D721Med (cell line): ENCODE measurements at regions not wholly inside any gene's neighbourhood (a gene's known extent, or its start where the extent isn't known, plus 50 kb on each side); places are given as distances from the start of the nearest gene placed in this dataset.
"Not testable (repeated sequence)": the region's sequence is repeated elsewhere in the genome, so short reads cannot be mapped to it uniquely, and the experiment has no call there.

ENCODE experiments used
- DNase-seq: peaks from one replicate; pipeline ENCODE4 v3.0.0; 2011; ENCODE audit warnings: low spot score; ENCODE audit not compliant: insufficient read length
- FAIRE-seq: peaks from 2 replicates; lab custom pipeline; 2011; peaks lifted over from hg19 to GRCh38; lab: Jason Lieb, UNC
- CTCF ChIP-seq: IDR thresholded peaks from 2 replicates; pipeline ENCODE4 v1.5.1; 2012; ENCODE audit warnings: mild to moderate bottlenecking, control low read depth; ENCODE audit not compliant: insufficient read depth; ENCODE audit errors: missing control alignments

GRCh38 chr2:7440977-7441376 lies 523.8 kb downstream of the RNF144A start:
- TF ChIP-seq CTCF, result no peak
- FAIRE-seq (no peak), DNase-seq (no peak)

- not testable (repeated sequence) for FAIRE-seq, DNase-seq
Observed at GRCh38 chr2:7441841-7442240, 524.6 kb downstream of the RNF144A start.

GRCh38 chr2:7444626-7445025 lies 527.4 kb downstream of the RNF144A start:
- no peak for FAIRE-seq
- TF ChIP-seq CTCF, result no peak

DNA sequence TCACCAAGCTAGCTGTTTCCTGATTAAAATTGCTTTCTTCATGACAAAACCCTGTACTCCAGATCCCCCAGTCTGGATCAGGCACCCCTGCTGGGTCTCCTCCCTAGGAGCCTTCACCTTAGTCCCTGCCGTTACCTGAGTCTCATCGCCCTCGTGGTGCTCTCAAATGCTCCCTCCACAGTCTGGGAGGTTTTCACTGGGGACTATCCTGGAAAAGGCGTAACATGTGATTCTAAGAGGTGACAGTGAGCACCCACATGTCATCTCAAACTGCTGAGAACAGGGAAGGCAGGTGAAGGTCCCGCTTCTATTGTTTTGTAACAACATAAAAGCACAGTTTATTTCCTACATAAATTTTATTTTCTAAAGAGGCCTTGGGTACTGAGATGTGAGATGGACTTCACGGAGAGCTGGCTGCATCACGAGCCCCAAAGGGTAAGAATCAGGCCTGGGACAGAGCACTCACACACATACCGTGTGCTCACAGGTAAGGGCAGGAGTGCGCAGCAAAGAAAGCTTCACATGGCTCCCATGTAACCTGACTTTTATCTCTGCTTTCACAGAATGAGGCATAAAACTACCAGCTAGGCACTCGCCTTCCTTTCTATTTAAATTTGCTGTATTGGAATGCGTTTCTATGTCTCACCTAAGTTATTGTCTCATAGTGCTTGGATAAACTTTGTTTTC lies 531.5 kb downstream of the RNF144A start:
- DNase-seq (no peak), FAIRE-seq (no peak)
- TF ChIP-seq CTCF, result no peak

More at GRCh38 chr2:7444626-7445025, 527.4 kb downstream of the RNF144A start:
- no peak for DNase-seq

DNA sequence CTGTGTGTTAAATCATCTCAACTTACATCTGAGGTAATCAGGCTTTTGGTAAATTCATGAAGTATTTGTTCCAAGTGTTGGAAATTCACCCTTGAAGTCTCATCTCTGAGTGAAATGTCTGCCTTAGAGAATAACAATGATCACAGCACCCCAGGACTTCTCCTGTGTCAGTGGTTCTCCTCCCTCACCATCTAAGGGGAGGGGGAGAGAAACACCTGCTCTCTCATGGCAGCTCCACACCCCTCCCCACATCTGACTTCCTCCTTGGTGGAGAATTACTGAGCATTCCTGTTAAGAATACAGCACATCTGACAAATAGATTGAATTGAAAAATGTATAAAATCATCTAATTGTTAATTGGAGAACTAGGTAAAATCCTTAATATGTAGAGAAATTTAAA lies 532.1 kb downstream of the RNF144A start:
- DNase-seq, result no peak
- TF ChIP-seq CTCF, result no peak
- FAIRE-seq, result no peak

- FAIRE-seq, result no peak
- no peak for TF ChIP-seq CTCF
- no peak for DNase-seq
Observed at GRCh38 chr2:7450188-7450832, 533.1 kb downstream of the RNF144A start.

GRCh38 chr2:7450833-7451190 lies 533.6 kb downstream of the RNF144A start:
- no peak for DNase-seq
- no peak for TF ChIP-seq CTCF
- FAIRE-seq, result no peak
